AG04450 (cell line): ENCODE measurements at regions not wholly inside any gene's neighbourhood (a gene's known extent, or its start where the extent isn't known, plus 50 kb on each side); places are given as distances from the start of the nearest gene placed in this dataset.

Experiments
- CTCF ChIA-PET: fragments of 300-600, 350-600 bp; formaldehyde crosslinking; extraction: SDS; loops from one replicate; lab custom pipeline; 2022; ENCODE audit warnings: antibody characterized with exemption, inconsistent platforms; lab: Charles Lee
- POLR2A ChIA-PET: fragments of 350-600 bp; formaldehyde crosslinking; extraction: SDS; loops from one replicate; lab custom pipeline; 2021; ENCODE audit warnings: antibody characterized with exemption, inconsistent platforms; lab: Yijun Ruan, JAX
- DNase-seq: peaks from one replicate; pipeline ENCODE4 v3.0.0-alpha.2; 2011; ENCODE audit warnings: low read depth, low spot score
- H3K27ac ChIP-seq: one replicate; pipeline ENCODE4 v1.5.1; 2012; ENCODE audit warnings: low read depth, low read length, control low read depth
- H3K27me3 ChIP-seq: one replicate; pipeline ENCODE4 v1.6.0; 2012; ENCODE audit warnings: low read length; ENCODE audit not compliant: control insufficient read depth, insufficient read depth
- H3K4me3 ChIP-seq: 2 replicates; pipeline ENCODE4 v1.5.1; 2011; ENCODE audit warnings: mild to moderate bottlenecking, low read depth, low read length, control low read depth
- H3K9me3 ChIP-seq: 2 replicates; pipeline ENCODE4 v1.5.1; 2012; ENCODE audit warnings: low read length; ENCODE audit not compliant: control insufficient read depth, insufficient read depth
- TF ChIP-seq, protein P1 (sequence below): IDR thresholded peaks from 2 replicates; pipeline ENCODE4 v1.5.1; 2011; ENCODE audit warnings: low read depth, low read length, control low read depth, inconsistent platforms

DNA sequence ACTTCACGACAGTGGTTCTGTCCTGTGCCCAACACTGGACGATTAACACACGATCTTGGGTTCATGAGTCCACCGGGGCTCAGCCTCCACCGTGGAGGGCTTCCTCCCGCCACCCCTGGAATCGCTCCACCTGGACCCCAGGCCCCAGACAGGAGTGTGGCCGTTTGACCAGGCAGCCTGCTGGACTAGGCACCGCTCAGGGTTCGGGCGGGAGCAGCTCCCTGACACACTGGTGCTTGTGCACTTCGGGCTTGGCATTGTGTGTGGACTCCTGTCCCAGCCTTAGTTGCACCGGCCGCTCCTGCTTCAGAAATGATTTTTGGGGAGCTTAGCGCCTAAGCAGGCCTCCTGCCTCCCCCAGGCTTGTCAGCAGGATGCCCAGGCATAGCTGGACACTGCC, 617.4 kb upstream of the SALL3 start:
- ChIA-PET CTCF (no interaction called here), POLR2A (no interaction called here)
- DNase-seq, result no peak
- Histone ChIP-seq H3K9me3 (peaks cover 54% of the 10 kb centered on the region), H3K4me3 (no peak overlapping the region), H3K27ac (no peak overlapping the region), H3K27me3 (no peaks in the 10 kb centered on the region)
- TF ChIP-seq, protein P1, sequence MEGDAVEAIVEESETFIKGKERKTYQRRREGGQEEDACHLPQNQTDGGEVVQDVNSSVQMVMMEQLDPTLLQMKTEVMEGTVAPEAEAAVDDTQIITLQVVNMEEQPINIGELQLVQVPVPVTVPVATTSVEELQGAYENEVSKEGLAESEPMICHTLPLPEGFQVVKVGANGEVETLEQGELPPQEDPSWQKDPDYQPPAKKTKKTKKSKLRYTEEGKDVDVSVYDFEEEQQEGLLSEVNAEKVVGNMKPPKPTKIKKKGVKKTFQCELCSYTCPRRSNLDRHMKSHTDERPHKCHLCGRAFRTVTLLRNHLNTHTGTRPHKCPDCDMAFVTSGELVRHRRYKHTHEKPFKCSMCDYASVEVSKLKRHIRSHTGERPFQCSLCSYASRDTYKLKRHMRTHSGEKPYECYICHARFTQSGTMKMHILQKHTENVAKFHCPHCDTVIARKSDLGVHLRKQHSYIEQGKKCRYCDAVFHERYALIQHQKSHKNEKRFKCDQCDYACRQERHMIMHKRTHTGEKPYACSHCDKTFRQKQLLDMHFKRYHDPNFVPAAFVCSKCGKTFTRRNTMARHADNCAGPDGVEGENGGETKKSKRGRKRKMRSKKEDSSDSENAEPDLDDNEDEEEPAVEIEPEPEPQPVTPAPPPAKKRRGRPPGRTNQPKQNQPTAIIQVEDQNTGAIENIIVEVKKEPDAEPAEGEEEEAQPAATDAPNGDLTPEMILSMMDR, result no peak

- Histone ChIP-seq H3K27ac (no peak overlapping the region), H3K4me3 (no peak overlapping the region), H3K27me3 (no peaks in the 10 kb centered on the region), H3K9me3 (peaks cover 52% of the 10 kb centered on the region)
- POLR2A ChIA-PET, result no interaction called here
- DNase-seq, result no peak
- TF ChIP-seq, protein P1, result no peak
- CTCF ChIA-PET, result no interaction called here
Observed at GRCh38 chr18:78363556-78364387, 615.8 kb upstream of the SALL3 start.

DNA sequence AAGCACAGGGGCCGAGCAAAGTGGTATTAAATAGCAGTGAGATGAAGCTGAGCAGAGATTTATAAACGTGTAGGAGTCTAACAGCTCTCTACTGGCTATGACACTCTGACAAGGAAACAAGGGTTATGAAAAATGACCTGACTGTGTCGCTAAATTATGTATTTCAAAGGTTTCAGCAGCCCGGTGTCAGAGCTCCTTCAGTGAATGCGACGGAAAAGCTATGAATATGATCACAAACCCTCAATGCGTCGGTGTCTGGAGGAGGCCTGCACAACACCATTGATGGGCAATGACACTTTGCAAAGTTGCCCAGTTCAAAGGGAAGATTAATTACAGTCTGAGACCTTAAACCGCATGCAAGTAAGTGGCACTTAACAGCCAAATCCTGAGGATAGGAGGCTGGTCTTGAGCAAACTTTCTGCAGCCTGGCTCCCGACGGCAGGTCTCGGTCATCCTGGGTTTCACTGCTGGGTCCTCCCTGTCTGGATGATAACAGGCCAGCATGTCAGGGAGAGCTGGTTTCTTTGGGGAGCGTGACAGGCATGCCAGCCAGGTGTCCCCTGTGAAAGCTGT, 615.1 kb upstream of the SALL3 start:
- CTCF ChIA-PET, result no interaction called here
- TF ChIP-seq, protein P1, result no peak
- Histone ChIP-seq H3K9me3 (peaks cover 59% of the 10 kb centered on the region), H3K4me3 (no peak overlapping the region), H3K27ac (no peak overlapping the region), H3K27me3 (no peaks in the 10 kb centered on the region)
- POLR2A ChIA-PET, result no interaction called here
- DNase-seq, result no peak

GRCh38 chr18:78367996-78368395, 611.6 kb upstream of the SALL3 start:
- ChIA-PET CTCF (no interaction called here), POLR2A (no interaction called here)
- Histone ChIP-seq H3K9me3 (peaks cover 40% of the 10 kb centered on the region), H3K27me3 (no peaks in the 10 kb centered on the region), H3K27ac (no peak overlapping the region), H3K4me3 (no peak overlapping the region)
- TF ChIP-seq, protein P1, result no peak
- DNase-seq, result no peak

GRCh38 chr18:78368726-78369125, 610.9 kb upstream of the SALL3 start:
- DNase-seq, result no peak
- POLR2A ChIA-PET, result no interaction called here
- no peaks in the 10 kb centered on the region for H3K27me3 ChIP-seq
- TF ChIP-seq, protein P1, result no peak
- no peak overlapping the region for H3K27ac ChIP-seq
- CTCF ChIA-PET, result no interaction called here
- peaks cover 39% of the 10 kb centered on the region for H3K9me3 ChIP-seq
- H3K4me3 ChIP-seq, result no peak overlapping the region
